HFFc6 (cell line): ENCODE measurements at regions not wholly inside any gene's neighbourhood (a gene's known extent, or its start where the extent isn't known, plus 50 kb on each side); places are given as distances from the start of the nearest gene placed in this dataset.

ENCODE experiments used
- DNase-seq: peaks from one replicate; pipeline ENCODE4 v3.0.0-alpha.2; 2018
- H3K27ac Mint-ChIP-seq: 2 replicates; pipeline ENCODE4 v1.8.0; 2020; ENCODE audit warnings: mild to moderate bottlenecking, mixed read lengths
- H3K27me3 Mint-ChIP-seq: 2 replicates; pipeline ENCODE4 v1.8.0; 2021; ENCODE audit warnings: mild to moderate bottlenecking, moderate library complexity, mixed read lengths; ENCODE audit not compliant: insufficient read depth
- H3K36me3 Mint-ChIP-seq: 2 replicates; pipeline ENCODE4 v1.8.0; 2021; ENCODE audit warnings: low read depth, mixed read lengths
- H3K4me1 Mint-ChIP-seq: 2 replicates; pipeline ENCODE4 v1.8.0; 2020; ENCODE audit warnings: low read depth, mixed read lengths
- H3K4me3 Mint-ChIP-seq: 2 replicates; pipeline ENCODE4 v1.8.0; 2020; ENCODE audit warnings: mild to moderate bottlenecking, moderate library complexity, mixed read lengths
- H3K9me3 Mint-ChIP-seq: 2 replicates; pipeline ENCODE4 v1.8.0; 2020; ENCODE audit warnings: mild to moderate bottlenecking, mixed read lengths
- CTCF ChIP-seq: fragments of 200-600 bp; sonication (generic); IDR thresholded peaks from 2 replicates; pipeline ENCODE4 v1.5.0; 2021; ENCODE audit warnings: antibody characterized with exemption, mild to moderate bottlenecking

GRCh38 chr10:90125456-90126255 is 424.3 kb downstream of the KIF20B start:
- Mint-ChIP-seq H3K27ac (no peak overlapping the region), H3K36me3 (no peaks in the 10 kb centered on the region), H3K4me1 (no peaks in the 10 kb centered on the region), H3K9me3 (peaks cover 23% of the 10 kb centered on the region), H3K4me3 (no peak overlapping the region), H3K27me3 (no peaks in the 10 kb centered on the region)
- DNase-seq = no peak
- TF ChIP-seq CTCF = no peak

GRCh38 chr10:90126256-90126595 is 424.8 kb downstream of the KIF20B start:
- no peak for TF ChIP-seq CTCF
- Mint-ChIP-seq H3K9me3 (peaks cover 25% of the 10 kb centered on the region), H3K27me3 (no peaks in the 10 kb centered on the region), H3K36me3 (no peaks in the 10 kb centered on the region), H3K4me3 (no peak overlapping the region), H3K27ac (no peak overlapping the region), H3K4me1 (no peaks in the 10 kb centered on the region)
- no peak for DNase-seq

DNA sequence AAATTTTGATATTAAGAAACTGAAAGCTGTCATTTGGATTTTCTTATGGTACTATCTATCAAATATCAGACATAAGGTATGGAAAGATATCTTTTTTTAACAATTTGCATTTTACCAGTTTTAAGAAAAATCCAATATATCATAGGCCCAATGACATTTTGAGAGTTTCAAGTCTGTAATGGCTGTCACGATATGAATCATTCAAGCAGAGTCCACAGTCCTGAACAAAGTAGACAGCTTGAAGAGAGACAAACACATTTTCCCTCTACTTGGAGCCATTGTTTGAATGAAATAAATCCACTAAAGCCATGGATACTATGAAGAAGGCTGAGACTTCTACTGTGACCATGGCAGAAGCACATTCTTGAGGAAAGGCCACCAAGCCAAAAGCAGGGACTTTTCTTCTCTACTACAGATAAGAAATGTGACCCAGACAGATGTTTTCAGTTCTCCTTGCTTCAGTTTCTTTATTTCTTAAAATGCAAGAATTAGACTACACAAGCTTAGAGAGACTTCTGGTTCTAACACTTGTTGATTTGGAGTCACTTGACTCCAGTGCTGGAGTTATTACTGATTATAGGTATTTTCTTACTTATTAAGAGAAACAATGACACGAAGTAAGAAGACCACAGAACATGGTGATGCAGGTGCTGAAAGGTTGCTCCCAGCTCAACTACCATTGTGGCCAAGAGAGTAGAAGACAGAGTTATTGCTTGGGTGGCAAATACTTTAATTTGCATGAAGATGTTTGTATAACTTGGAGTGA is 429.1 kb downstream of the KIF20B start:
- Mint-ChIP-seq H3K9me3 (peaks cover 44% of the 10 kb centered on the region), H3K4me1 (no peaks in the 10 kb centered on the region), H3K27ac (no peak overlapping the region), H3K36me3 (no peaks in the 10 kb centered on the region), H3K4me3 (no peak overlapping the region), H3K27me3 (no peaks in the 10 kb centered on the region)
- DNase-seq = no peak
- TF ChIP-seq CTCF = no peak

DNA sequence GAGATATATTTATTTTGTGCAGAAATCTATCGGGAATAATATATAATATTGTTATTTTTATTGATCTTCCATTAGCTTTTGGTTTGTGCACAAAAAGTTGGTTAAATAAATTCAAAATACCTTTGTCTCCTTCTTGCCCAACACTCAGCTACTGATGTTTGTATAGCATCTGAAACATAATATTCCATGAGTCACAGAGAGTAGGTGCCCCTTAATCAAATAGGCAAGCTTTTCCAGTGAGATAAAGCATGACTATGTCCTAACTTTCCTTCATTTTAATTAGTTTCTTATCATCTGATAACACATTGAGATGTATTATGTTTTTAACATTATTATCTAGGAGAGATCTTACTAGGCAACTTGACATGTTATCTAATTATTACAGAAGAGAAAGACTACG is 432.2 kb downstream of the KIF20B start:
- Mint-ChIP-seq H3K4me3 (no peak overlapping the region), H3K36me3 (peaks cover 8% of the 10 kb centered on the region; the same call in 1 of the 2 replicates), H3K9me3 (peaks cover 66% of the 10 kb centered on the region), H3K4me1 (no peaks in the 10 kb centered on the region), H3K27ac (no peak overlapping the region), H3K27me3 (no peaks in the 10 kb centered on the region)
- DNase-seq = no peak
- TF ChIP-seq CTCF = no peak

DNA sequence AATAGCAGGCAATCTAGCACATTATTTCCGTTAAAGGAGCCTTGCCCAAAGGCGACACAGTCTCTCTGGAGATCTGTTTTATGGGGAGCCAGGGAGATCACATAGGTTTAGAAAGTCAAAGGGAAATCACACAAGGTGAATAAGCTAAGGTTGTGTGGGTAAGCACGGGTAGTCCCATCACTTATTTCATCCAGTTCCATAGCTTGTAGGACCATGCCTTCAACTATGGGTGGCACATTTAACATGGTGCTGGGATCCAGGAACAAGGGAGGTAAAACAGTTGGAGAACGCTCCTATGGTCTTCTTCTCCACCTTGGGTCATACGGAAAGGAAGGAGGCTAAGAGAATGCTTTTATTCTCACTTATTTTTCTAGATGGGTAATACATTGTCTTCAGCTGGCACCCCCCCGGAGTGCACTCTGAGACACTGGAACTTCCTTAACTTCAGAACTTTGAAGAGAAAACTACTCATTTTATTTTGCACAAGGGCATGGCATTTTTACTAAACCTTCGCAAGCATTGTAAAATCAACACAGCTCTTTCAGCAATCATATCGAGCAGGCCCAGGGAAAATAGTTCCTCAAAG is 435.4 kb downstream of the KIF20B start:
- H3K36me3 Mint-ChIP-seq = peaks cover 9% of the 10 kb centered on the region; the same call in 1 of the 2 replicates
- H3K4me1 Mint-ChIP-seq = no peaks in the 10 kb centered on the region
- H3K9me3 Mint-ChIP-seq = peaks cover 58% of the 10 kb centered on the region
- TF ChIP-seq CTCF = no peak
- no peak overlapping the region for H3K27ac Mint-ChIP-seq
- no peak for DNase-seq
- H3K27me3 Mint-ChIP-seq = no peaks in the 10 kb centered on the region
- H3K4me3 Mint-ChIP-seq = no peak overlapping the region
